HG02610 (cell line): ENCODE measurements at regions not wholly inside any gene's neighbourhood (a gene's known extent, or its start where the extent isn't known, plus 50 kb on each side); places are given as distances from the start of the nearest gene placed in this dataset.

Source experiments
- ATAC-seq: cut with Tn5 transposase; IDR thresholded peaks from one replicate; pipeline ENCODE4 v1.9.1; 2021; ENCODE audit warnings: mild to moderate bottlenecking, moderate library complexity; ENCODE audit not compliant: unreplicated experiment

DNA sequence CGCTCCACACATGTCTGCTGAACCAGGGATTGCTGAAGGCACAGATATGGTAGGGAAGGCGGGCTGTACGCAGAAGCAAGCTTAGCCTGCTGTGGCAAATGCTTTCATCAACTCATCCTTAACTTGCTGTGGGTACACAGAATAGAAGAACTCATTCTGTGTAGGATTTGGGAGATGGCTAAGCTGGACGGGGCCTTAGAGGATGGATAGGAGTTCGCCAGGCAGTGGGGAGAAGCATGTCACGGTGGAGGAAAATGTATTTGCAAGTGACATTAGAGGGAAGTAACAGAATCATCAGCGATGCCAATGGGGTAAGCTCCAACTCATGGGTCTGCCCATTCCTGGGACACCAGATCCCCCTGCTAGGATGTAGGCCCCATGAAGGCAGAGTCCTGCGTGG, 96.7 kb upstream of the SMIM21 start:
- ATAC-seq = no peak

DNA sequence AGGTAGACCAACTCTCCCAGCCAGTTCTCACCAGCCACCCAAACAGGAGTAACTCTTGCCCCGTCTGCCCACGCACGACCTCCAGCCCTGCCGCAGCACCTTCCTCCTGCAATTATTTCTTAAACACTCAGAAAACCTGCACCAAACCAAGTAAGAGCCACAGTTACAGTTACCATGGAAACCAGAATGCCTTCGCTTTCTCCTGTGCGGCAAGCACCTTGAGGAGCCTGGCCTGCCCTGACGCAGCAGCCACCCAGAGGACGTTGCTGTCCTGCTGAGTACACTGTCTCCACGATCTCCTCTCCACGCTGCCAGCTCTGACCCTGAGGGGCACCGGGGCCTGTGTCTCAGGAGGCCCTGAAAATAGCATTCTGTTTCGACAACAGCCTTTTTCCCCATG, 94.3 kb upstream of the SMIM21 start:
- ATAC-seq = no peak

DNA sequence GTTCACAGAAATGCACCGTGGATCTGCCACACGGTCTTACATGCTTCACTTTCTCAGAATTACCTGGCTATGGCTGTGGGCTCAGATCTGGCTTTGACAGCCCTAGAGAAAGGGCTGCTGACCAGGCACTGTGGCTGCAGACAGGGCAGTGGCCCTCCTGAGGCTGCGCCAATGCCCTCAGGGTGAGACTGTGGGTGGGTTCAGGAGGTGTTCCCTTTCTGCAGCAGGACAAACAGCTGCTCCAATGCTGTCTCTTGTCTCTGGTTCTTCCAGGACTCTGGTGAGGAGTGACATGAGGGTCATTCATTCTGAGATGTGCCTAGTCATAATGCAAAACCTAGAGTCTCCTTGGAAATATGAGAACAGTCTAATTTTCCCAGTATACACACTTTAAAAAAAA, 90.5 kb upstream of the SMIM21 start:
- no peak for ATAC-seq

DNA sequence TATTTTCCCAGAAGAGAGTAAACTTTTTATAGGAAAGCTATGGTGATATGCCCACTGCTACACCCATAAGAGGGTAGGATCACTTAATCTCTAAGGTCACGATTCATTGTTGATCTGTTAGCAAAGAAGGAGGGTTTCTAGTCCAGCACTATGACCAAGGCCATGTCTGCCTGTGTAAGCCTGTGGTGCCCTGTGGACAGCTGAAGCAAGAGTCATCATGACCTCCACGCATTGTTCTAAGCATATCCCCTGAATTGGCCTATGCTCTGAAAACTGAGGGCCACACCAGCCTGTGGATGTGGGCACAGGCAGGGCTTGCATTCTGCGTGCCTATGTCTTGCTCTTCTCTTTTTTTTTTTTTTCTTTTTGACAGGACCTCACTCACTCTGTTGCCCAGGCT, 89.8 kb upstream of the SMIM21 start:
- no peak for ATAC-seq

- no peak for ATAC-seq
Measured at GRCh38 chr18:75507636-75508035, 80.1 kb upstream of the SMIM21 start.

DNA sequence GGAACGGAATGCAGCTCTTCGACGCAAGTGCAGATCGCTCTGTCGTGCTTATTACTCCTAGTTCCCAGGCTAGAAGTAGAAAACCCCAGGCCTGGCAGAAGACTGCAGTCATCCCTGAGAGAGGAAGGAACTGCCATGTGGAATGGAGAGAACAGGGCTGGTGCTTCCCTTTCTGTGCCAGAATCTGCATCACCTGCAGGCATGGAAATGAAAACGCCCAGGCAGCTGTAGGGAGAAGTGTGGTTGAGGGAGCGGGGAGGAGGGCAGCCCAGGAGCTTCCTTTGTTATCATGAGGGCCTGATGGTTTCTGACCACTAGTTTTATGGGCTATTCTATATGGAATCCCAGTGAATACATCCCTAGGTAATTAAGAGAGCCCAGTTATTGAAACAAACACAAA, 79.4 kb upstream of the SMIM21 start:
- no peak for ATAC-seq

GRCh38 chr18:75504469-75504868, 77.0 kb upstream of the SMIM21 start:
- ATAC-seq = no peak

DNA sequence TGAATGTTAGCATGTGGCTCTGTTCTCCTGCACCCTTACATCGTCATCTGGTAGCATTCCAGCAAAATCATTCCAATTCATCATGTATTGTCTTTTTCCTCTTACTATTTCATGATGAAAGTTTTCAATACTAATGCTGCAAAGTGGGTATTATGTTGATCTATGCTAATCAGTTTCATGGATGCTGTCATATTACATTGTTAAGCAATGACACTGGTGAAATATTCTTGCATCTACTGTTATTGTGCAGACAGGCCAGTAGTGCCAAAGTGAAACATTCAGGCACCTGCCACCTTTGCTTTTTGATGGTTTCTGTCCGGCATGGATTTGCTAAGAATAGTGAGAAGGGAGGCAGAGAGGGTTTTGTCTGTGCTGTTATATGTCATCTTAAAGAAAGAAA, 76.1 kb upstream of the SMIM21 start:
- ATAC-seq = no peak

GRCh38 chr18:75502286-75502685, 74.8 kb upstream of the SMIM21 start:
- ATAC-seq = no peak

DNA sequence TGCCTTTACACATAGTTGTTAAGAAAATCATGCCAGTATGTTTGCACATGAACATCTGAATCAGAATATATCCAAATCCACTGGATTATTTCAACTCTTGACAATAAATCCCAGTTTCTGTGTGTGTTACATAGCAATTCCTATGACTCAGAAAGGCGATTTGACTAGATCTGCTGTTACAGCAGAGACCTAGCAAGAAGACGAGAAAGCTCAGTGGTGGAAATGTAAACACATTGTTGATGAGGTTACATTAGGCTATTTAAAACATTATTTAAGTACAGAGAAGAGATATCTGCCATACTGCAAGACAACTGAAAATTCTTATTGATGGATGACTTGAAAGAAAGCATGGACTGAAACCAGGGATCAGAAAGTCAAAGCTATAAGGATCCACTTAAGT, 73.0 kb upstream of the SMIM21 start:
- ATAC-seq = no peak

GRCh38 chr18:75497576-75498235, 70.2 kb upstream of the SMIM21 start:
- ATAC-seq = no peak

DNA sequence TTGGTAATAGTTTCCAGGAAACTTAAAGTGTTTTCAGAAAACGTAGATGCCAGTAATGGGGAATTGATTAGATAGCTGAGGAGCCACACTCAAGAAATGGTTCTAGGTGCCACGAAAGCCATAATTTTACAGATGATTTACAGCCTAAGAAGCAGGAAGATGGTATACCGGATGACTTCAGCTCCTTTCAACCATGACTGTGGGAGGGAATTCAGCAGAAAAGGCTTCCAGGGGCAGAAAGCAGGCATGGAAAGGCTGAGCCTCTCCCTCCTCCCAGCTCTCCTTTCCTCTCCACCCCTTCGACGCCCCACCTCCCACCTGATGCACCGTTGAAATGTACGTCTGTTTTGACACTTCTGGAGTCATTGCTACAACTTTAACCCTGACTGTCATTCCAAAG, 68.6 kb upstream of the SMIM21 start:
- no peak for ATAC-seq

- ATAC-seq = no peak
Measured at GRCh38 chr18:75492852-75493251, 65.3 kb upstream of the SMIM21 start.

DNA sequence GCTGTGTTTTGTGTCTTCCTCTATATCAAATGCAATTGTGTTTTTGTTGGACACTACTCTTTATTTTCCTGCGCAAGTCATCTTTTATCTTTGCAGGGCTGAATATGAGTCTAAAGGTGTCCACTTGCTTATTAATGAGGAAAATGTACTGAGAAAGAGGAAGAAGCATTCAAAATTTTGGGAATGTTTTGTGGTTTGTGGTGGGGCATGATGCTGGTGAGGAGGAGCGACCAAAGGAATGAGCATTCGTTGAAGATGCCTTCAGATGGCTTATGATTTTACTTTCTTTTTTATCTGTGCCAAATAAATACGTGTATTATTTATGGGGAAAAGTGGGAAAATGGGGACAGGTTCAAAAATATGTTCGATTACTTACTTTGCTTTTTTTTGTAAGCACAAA, 63.9 kb upstream of the SMIM21 start:
- no peak for ATAC-seq

DNA sequence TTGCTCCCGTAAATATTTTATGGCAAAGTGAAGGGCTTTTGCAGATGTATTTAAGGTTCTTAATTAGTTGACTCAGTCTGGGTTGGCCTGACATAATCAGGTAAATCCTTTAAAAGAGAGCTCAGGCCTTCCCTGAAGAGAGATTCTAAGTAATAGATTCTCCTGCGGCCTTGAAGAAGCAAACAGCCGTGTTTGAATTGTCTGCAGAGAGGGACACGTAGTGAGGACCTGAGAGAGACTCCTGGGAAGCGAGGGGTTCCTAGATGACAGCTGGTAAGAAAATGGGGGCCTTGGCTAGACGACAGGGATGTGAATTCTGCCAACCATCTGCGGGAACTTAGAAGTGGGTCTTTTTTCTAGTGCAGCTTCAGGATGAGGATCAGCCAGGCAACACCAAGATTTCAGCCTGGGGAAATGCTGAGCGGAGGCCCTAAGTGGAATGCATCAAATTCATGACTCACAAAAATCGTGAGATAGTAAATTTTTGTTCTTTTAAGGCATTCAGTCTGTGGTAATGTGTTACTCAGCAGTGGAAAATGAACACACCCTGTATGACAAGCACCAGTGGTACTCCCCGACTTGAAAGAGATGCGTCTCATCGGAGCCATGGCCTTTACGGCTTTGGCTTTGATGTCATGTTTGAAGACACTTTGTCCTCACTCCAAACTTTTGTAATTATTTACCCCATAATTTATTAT, 62.1 kb upstream of the SMIM21 start:
- no peak for ATAC-seq

DNA sequence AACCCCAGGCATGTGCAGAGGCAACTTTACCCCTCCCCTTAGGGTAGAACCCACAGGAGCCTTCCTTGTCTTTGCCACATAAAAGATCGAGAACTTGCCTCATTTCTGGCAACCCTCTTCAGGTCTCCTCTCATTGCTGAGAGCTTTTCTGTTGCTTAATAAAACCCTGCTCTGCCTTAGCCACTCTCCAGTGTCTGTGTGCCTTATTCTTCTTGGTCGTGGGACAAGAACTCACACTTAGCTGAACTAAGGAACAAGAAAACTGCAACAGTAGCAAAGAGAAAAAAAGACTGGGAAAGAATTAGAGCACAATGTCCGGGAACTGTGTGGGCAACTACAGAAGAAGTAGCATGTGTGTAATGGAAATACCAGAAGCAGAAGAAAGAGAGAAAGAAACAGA, 56.2 kb upstream of the SMIM21 start:
- no peak for ATAC-seq

DNA sequence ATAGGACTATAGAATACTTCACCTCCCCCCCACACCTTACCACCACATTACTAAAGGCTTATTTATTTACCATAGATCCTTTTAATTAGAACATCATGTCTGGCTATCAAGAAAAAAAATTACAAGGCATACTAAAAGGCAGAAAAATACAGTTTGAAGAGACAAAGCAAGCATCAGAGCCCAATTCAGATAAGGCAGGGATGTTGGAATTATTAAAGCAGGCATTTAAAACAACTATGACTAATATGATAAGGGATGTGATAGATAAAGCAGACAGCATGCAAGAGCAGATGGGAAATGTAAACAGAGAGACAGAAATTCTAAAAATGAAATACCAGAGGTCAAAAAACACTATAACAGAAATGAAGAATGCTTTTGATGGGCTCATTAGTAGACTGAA, 55.4 kb upstream of the SMIM21 start:
- no peak for ATAC-seq

DNA sequence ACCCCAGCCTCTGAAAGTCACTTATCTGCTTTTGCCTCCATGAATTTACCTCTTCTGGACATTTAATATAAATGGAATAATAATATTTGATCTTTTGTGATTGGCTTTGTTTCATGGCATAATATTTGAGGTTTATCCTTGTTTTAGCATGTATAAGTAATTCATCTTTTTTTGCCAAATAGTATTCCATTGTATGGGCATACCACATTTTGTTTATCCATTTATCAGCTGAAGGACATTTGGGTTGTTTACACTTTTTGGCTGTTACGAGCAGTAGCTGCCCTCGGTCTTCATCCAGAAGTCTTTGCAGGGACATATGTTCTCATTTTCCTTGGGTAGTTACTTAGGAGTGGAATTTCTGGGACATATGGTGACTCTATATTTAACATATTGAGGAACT, 53.0 kb upstream of the SMIM21 start:
- ATAC-seq = no peak

- peak; percentile 78 for ATAC-seq
Measured at GRCh38 chr18:75478996-75479880, 51.7 kb upstream of the SMIM21 start.

DNA sequence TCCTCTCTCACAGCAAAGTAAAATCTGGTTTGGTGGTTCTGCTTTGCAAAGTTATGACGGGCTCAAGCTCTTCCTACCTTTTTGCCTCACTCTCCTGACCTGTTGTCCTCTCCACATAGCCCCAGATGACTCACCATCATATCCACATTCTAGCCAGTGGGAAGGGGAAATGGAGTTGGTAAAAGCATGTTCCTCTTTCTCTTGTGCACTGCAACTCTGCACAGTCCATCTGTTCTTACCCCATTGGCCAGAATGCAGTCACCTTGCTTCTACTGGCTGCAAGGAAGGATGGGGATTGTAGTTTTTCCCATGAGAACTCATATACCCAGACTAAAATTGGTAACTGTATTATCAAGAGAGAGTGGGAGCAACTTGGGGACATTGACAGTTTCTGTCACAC, 50.4 kb upstream of the SMIM21 start:
- no peak for ATAC-seq
